H1 (cell line): ENCODE measurements at regions not wholly inside any gene's neighbourhood (a gene's known extent, or its start where the extent isn't known, plus 50 kb on each side); places are given as distances from the start of the nearest gene placed in this dataset.
"Not testable (repeated sequence)": the region's sequence is repeated elsewhere in the genome, so short reads cannot be mapped to it uniquely, and the experiment has no call there.

Experiments used
- CTCF ChIA-PET: fragments of 300-600 bp; sonication (Branson Sonifier 250); formaldehyde crosslinking; loops from one replicate; lab custom pipeline; 2021; ENCODE audit not compliant: partially characterized antibody; lab: Charles Lee
- POLR2A ChIA-PET: fragments of 300-600 bp; sonication (Branson Sonifier 250); formaldehyde crosslinking; loops from one replicate; lab custom pipeline; 2021; ENCODE audit warnings: inconsistent platforms; ENCODE audit not compliant: partially characterized antibody; lab: Charles Lee
- DNase-seq, 2 experiments: peaks; one replicate each; pipeline versions ENCODE4 v3.0.0 to v3.0.0-alpha.2; 2010 to 2022; ENCODE audit warnings: low spot score in 2 of 2, low read depth in 1 of 2, mixed read lengths in 1 of 2
- FAIRE-seq: peaks from 2 replicates; lab custom pipeline; 2011; peaks lifted over from hg19 to GRCh38; lab: Jason Lieb, UNC
- H2AFZ ChIP-seq: 2 replicates; pipeline ENCODE4 v1.8.1; 2012; ENCODE audit warnings: low read length, inconsistent platforms
- H2AK5ac ChIP-seq: 2 replicates; pipeline ENCODE4 v1.6.1; 2013; ENCODE audit warnings: low read depth, low read length
- H2BK120ac ChIP-seq: replicated peaks from 2 replicates; pipeline ENCODE3; 2013; ENCODE audit warnings: low read depth, low read length, inconsistent platforms
- H2BK12ac ChIP-seq: 2 replicates; pipeline ENCODE4 v1.6.1; 2013; ENCODE audit warnings: low read depth, low read length
- H2BK15ac ChIP-seq: 2 replicates; pipeline ENCODE4 v1.6.1; 2013; ENCODE audit warnings: low read length
- H2BK20ac ChIP-seq: 2 replicates; pipeline ENCODE4 v1.6.1; 2013; ENCODE audit warnings: low read length
- H2BK5ac ChIP-seq: 2 replicates; pipeline ENCODE4 v1.6.1; 2013; ENCODE audit warnings: low read depth, low read length
- H3K14ac ChIP-seq: 2 replicates; pipeline ENCODE4 v1.6.1; 2013; ENCODE audit warnings: inconsistent platforms; ENCODE audit not compliant: insufficient read length
- H3K18ac ChIP-seq: 2 replicates; pipeline ENCODE4 v1.6.1; 2013; ENCODE audit warnings: low read length; ENCODE audit errors: extremely low read depth
- H3K23ac ChIP-seq: 2 replicates; pipeline ENCODE4 v1.6.1; 2013; ENCODE audit warnings: inconsistent platforms; ENCODE audit not compliant: insufficient read length
- H3K23me2 ChIP-seq: 2 replicates; pipeline ENCODE4 v1.6.1; 2013; ENCODE audit warnings: low read depth, low read length
- H3K27ac ChIP-seq: 2 replicates; pipeline ENCODE4 v1.6.1; 2011; ENCODE audit warnings: low read depth, low read length, inconsistent platforms
- H3K27me3 ChIP-seq, 4 experiments: replicated peaks in 1 of 4; 1 replicate in 1 of 4; 2 replicates in 3 of 4; pipeline versions ENCODE4 v1.6.1 to v1.8.1; 2011 to 2013; ENCODE audit warnings: low read length in 3 of 4, mild to moderate bottlenecking in 3 of 4, inconsistent platforms in 2 of 4, mixed read lengths in 2 of 4, moderate library complexity in 1 of 4; ENCODE audit not compliant: control insufficient read depth in 3 of 4, insufficient read depth in 3 of 4; ENCODE audit errors: extremely low read depth in 1 of 4
- H3K36me3 ChIP-seq, 4 experiments: 2 replicates each; pipeline versions ENCODE4 v1.6.1 to v1.8.1; 2011 to 2013; ENCODE audit warnings: mild to moderate bottlenecking in 4 of 4, low read length in 3 of 4, moderate library complexity in 2 of 4, control low read depth in 1 of 4, inconsistent platforms in 1 of 4; ENCODE audit not compliant: insufficient read depth in 4 of 4, control insufficient read depth in 2 of 4
- H3K4ac ChIP-seq: replicated peaks from 2 replicates; pipeline ENCODE3; 2013; ENCODE audit warnings: low read length, low read depth, mixed read lengths, inconsistent platforms; ENCODE audit not compliant: insufficient read length
- H3K4me1 ChIP-seq, 4 experiments: replicated peaks in 1 of 4; 1 replicate in 1 of 4; 2 replicates in 3 of 4; pipeline versions ENCODE4 v1.6.1 to v1.8.1; 2011 to 2013; ENCODE audit warnings: low read length in 3 of 4, inconsistent platforms in 2 of 4, mixed read lengths in 1 of 4; ENCODE audit not compliant: insufficient read depth in 4 of 4, control insufficient read depth in 3 of 4
- H3K4me2 ChIP-seq, 2 experiments: 2 replicates each; pipeline versions ENCODE4 v1.6.1 to v1.8.1; 2011 to 2013; ENCODE audit warnings: low read depth in 2 of 2, low read length in 2 of 2, control low read depth in 1 of 2, inconsistent platforms in 1 of 2, mild to moderate bottlenecking in 1 of 2; ENCODE audit not compliant: insufficient read depth in 1 of 2
- H3K4me3 ChIP-seq, 4 experiments: fragments of 200-600, 300-600 bp in 1 of 4; sonication (generic), shearing (Covaris generic), sonication (Bioruptor Twin) in 1 of 4; 2 replicates each; pipeline versions ENCODE4 v1.5.1 to v1.8.1; 2011 to 2016; ENCODE audit warnings: low read length in 4 of 4, low read depth in 3 of 4, control low read depth in 2 of 4, inconsistent platforms in 2 of 4, mild to moderate bottlenecking in 2 of 4, mixed read lengths in 1 of 4, moderate library complexity in 1 of 4; ENCODE audit not compliant: insufficient read depth in 2 of 4; ENCODE audit errors: extremely low read depth in 1 of 4
- H3K56ac ChIP-seq: replicated peaks from 2 replicates; pipeline ENCODE3; 2013; ENCODE audit warnings: low read depth, mild to moderate bottlenecking, mixed read lengths, low read length, inconsistent platforms; ENCODE audit not compliant: insufficient read length
- H3K79me1 ChIP-seq: 2 replicates; pipeline ENCODE4 v1.6.1; 2013; ENCODE audit warnings: low read depth, low read length, control low read depth
- H3K79me2 ChIP-seq, 2 experiments: 2 replicates each; pipeline versions ENCODE4 v1.6.1 to v1.8.1; 2012 to 2013; ENCODE audit warnings: low read length in 2 of 2, mild to moderate bottlenecking in 2 of 2, inconsistent platforms in 1 of 2; ENCODE audit not compliant: insufficient read depth in 2 of 2, control insufficient read depth in 1 of 2
- H3K9ac ChIP-seq, 4 experiments: replicated peaks in 1 of 4; 1 replicate in 1 of 4; 2 replicates in 3 of 4; pipeline versions ENCODE4 v1.6.1 to v1.8.1; 2011 to 2013; ENCODE audit warnings: low read depth in 3 of 4, low read length in 3 of 4, control low read depth in 2 of 4, mild to moderate bottlenecking in 2 of 4, moderate library complexity in 2 of 4, inconsistent platforms in 1 of 4; ENCODE audit errors: extremely low read depth in 1 of 4
- H3K9me3 ChIP-seq, 2 experiments: 2 replicates each; pipeline versions ENCODE4 v1.6.1 to v1.8.1; 2012 to 2013; ENCODE audit warnings: mild to moderate bottlenecking in 2 of 2, moderate library complexity in 2 of 2, control low read depth in 1 of 2, inconsistent platforms in 1 of 2, low read depth in 1 of 2, low read length in 1 of 2, mixed read lengths in 1 of 2; ENCODE audit not compliant: insufficient read depth in 2 of 2
- H4K20me1 ChIP-seq, 2 experiments: replicated peaks in 1 of 2; 2 replicates each; pipeline versions ENCODE3 to v1.8.1; 2011 to 2013; ENCODE audit warnings: inconsistent platforms in 2 of 2, low read length in 2 of 2, mild to moderate bottlenecking in 1 of 2; ENCODE audit not compliant: insufficient read depth in 2 of 2, control insufficient read depth in 1 of 2
- H4K5ac ChIP-seq: 2 replicates; pipeline ENCODE4 v1.6.1; 2013; ENCODE audit warnings: low read length, low read depth, mixed read lengths, inconsistent platforms; ENCODE audit not compliant: insufficient read length
- H4K8ac ChIP-seq: 2 replicates; pipeline ENCODE4 v1.8.0; 2013; ENCODE audit warnings: mild to moderate bottlenecking, moderate library complexity, low read length, inconsistent platforms; ENCODE audit not compliant: insufficient read depth; ENCODE audit errors: extremely low read depth
- H4K91ac ChIP-seq: replicated peaks from 2 replicates; pipeline ENCODE3; 2013; ENCODE audit warnings: low read length, mixed read lengths, inconsistent platforms; ENCODE audit not compliant: insufficient read length
- WGBS, 2 experiments: shearing (Covaris generic) in 1 of 2; methylation state at CpG; one replicate each; pipeline versions ENCODE4 v1.1.6 to v1.1.7; 2013 to 2015; ENCODE audit warnings: low lambda C conversion rate in 2 of 2, mixed read lengths in 2 of 2, inconsistent platforms in 1 of 2, low coverage in 1 of 2, missing lambda C conversion rate in 1 of 2; ENCODE audit not compliant: insufficient replicate concordance in 2 of 2, insufficient coverage in 1 of 2, insufficient read length in 1 of 2; ENCODE audit errors: extremely low coverage in 1 of 2, missing lambda C conversion rate in 1 of 2; 5-methylcytosine and 5-hydroxymethylcytosine counted together

DNA sequence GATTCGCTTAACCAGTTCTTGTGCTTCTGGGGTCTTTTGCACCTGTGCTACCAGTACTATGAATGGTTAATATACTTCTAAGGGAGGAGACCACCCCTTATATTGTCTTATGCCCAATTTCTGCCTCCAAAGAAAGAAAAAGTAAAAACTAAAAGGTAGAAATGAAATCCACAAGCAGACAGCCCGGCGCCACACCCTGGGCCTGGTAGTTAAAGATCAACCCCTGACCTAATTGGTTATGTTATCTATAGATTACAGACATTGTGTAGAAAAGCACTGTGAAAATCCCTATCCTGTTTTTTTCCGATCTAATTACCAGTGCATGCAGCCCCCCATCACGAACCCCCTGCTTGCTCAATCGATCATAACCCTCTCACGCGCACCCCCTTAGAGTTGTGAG, 81.5 kb downstream of the GCNT4 start:
- H3K79me2 ChIP-seq, POLR2A ChIA-PET, H2BK120ac ChIP-seq, H3K23ac ChIP-seq, H3K27ac ChIP-seq, DNase-seq, H3K36me3 ChIP-seq, H3K18ac ChIP-seq, FAIRE-seq, H4K91ac ChIP-seq, H2BK20ac ChIP-seq, H4K5ac ChIP-seq, H3K4me2 ChIP-seq, H4K20me1 ChIP-seq, H3K23me2 ChIP-seq, H2BK5ac ChIP-seq, H3K9me3 ChIP-seq, H2AK5ac ChIP-seq, H4K8ac ChIP-seq, H3K4me3 ChIP-seq, H3K4ac ChIP-seq, H3K27me3 ChIP-seq, H2BK12ac ChIP-seq, H3K14ac ChIP-seq, H2BK15ac ChIP-seq, H3K79me1 ChIP-seq, CTCF ChIA-PET, H3K9ac ChIP-seq, H3K56ac ChIP-seq, H2AFZ ChIP-seq, H3K4me1 ChIP-seq: not testable (repeated sequence)
- 92% methylated on average over 8 of the region's 8 CpGs; no CpG with 5 or more reads in 1 of the 2 experiments for WGBS, 2 experiments
